ENCODE measurements at regions not wholly inside any gene's neighbourhood (a gene's known extent, or its start where the extent isn't known, plus 50 kb on each side); places are given as distances from the start of the nearest gene placed in this dataset.

- TF ChIP-seq KLF16 (tag by site-specific recombination; IDR thresholded peaks at IDR 0.05) (no peak), CTCF (tag by site-specific recombination; IDR thresholded peaks at IDR 0.05) (no peak), REST (tag by site-specific recombination; IDR thresholded peaks at IDR 0.05) (no peak), ZNF513 (tag by site-specific recombination; IDR thresholded peaks at IDR 0.05) (no peak), REPIN1 (tag by site-specific recombination; IDR thresholded peaks at IDR 0.05; ENCODE audit: low read depth) (no peak), ZNF423 (tag by site-specific recombination; IDR thresholded peaks at IDR 0.05) (no peak), ZFP41 (tag by site-specific recombination; IDR thresholded peaks at IDR 0.05; ENCODE audit: borderline replicate concordance) (no peak), ZSCAN4 (tag by site-specific recombination; IDR thresholded peaks at IDR 0.05) (no peak), BCL11A (tag by site-specific recombination; IDR thresholded peaks at IDR 0.05; ENCODE audit: low read depth) (no peak), ZBTB11 (tag by site-specific recombination; conservative IDR thresholded peaks at IDR 0.05; ENCODE audit: low read depth) (no peak), ZNF623 (tag by site-specific recombination; IDR thresholded peaks at IDR 0.05) (no peak)
Measured at GRCh38 chr16:6031567-6031966, 934.0 kb upstream of the EEF2KMT start.

Measured in HEK293 (cell line).